ENCODE measurements at regions not wholly inside any gene's neighbourhood (a gene's known extent, or its start where the extent isn't known, plus 50 kb on each side); places are given as distances from the start of the nearest gene placed in this dataset.

- H3K27ac ChIP-seq (replicated peaks) = no peak overlapping the region
- TF ChIP-seq CTCF (IDR thresholded peaks at IDR 0.05; ENCODE audit: borderline replicate concordance) = no peak
Measured at GRCh38 chr18:24924066-24924716, 427.8 kb downstream of the ZNF521 start.

GRCh38 chr18:24926649-24927048 is 425.3 kb downstream of the ZNF521 start:
- Histone ChIP-seq H3K9me3 (replicated peaks) (no peaks in the 10 kb centered on the region), H3K4me1 (no peaks in the 10 kb centered on the region), H3K36me3 (no peaks in the 10 kb centered on the region), H3K4me3 (no peak overlapping the region), H3K27ac (replicated peaks) (no peak overlapping the region), H3K27me3 (ENCODE audit: low read depth) (no peaks in the 10 kb centered on the region)
- TF ChIP-seq CTCF (IDR thresholded peaks at IDR 0.05; ENCODE audit: borderline replicate concordance) = no peak
- DNase-seq = no peak
- intact Hi-C loops (cut with micrococcal nuclease) = no loop called here

More at GRCh38 chr18:24924066-24924716, 427.8 kb downstream of the ZNF521 start:
- no peaks in the 10 kb centered on the region for H3K9me3 ChIP-seq (replicated peaks)
- no peak for DNase-seq
- no peaks in the 10 kb centered on the region for H3K36me3 ChIP-seq
- no peaks in the 10 kb centered on the region for H3K4me1 ChIP-seq
- H3K27me3 ChIP-seq (ENCODE audit: low read depth) = no peaks in the 10 kb centered on the region
- no peak overlapping the region for H3K4me3 ChIP-seq
- intact Hi-C loops (cut with micrococcal nuclease) = no loop called here

GRCh38 chr18:24928301-24928878 is 423.6 kb downstream of the ZNF521 start:
- intact Hi-C loops (cut with micrococcal nuclease) = no loop called here
- no peaks in the 10 kb centered on the region for H3K27me3 ChIP-seq (ENCODE audit: low read depth)

GRCh38 chr18:24930478-24930877 is 421.5 kb downstream of the ZNF521 start:
- Histone ChIP-seq H3K9me3 (replicated peaks) (no peaks in the 10 kb centered on the region), H3K27ac (replicated peaks) (no peak overlapping the region), H3K4me3 (no peak overlapping the region), H3K36me3 (peaks cover 3% of the 10 kb centered on the region), H3K27me3 (ENCODE audit: low read depth) (no peaks in the 10 kb centered on the region), H3K4me1 (no peaks in the 10 kb centered on the region)
- intact Hi-C loops (cut with micrococcal nuclease) = no loop called here
- no peak for TF ChIP-seq CTCF (IDR thresholded peaks at IDR 0.05; ENCODE audit: borderline replicate concordance)
- no peak for DNase-seq

More at GRCh38 chr18:24928301-24928878, 423.6 kb downstream of the ZNF521 start:
- no peak for DNase-seq
- no peak for TF ChIP-seq CTCF (IDR thresholded peaks at IDR 0.05; ENCODE audit: borderline replicate concordance)
- H3K27ac ChIP-seq (replicated peaks) = no peak overlapping the region
- no peak overlapping the region for H3K4me3 ChIP-seq
- peaks cover 3% of the 10 kb centered on the region for H3K36me3 ChIP-seq
- no peaks in the 10 kb centered on the region for H3K9me3 ChIP-seq (replicated peaks)
- H3K4me1 ChIP-seq = no peaks in the 10 kb centered on the region

- Histone ChIP-seq H3K4me3 (no peak overlapping the region), H3K4me1 (no peaks in the 10 kb centered on the region), H3K9me3 (replicated peaks) (no peaks in the 10 kb centered on the region), H3K36me3 (peaks cover 3% of the 10 kb centered on the region), H3K27ac (replicated peaks) (no peak overlapping the region), H3K27me3 (ENCODE audit: low read depth) (no peaks in the 10 kb centered on the region)
- TF ChIP-seq CTCF (IDR thresholded peaks at IDR 0.05; ENCODE audit: borderline replicate concordance) = no peak
- intact Hi-C loops (cut with micrococcal nuclease) = no loop called here
- DNase-seq = no peak
Measured at GRCh38 chr18:24930971-24931370, 421.0 kb downstream of the ZNF521 start.

Measured in left ventricle myocardium inferior (tissue), 1 donor.